ACC112 (cell line): ENCODE measurements at regions not wholly inside any gene's neighbourhood (a gene's known extent, or its start where the extent isn't known, plus 50 kb on each side); places are given as distances from the start of the nearest gene placed in this dataset.
"Not testable (repeated sequence)": the region's sequence is repeated elsewhere in the genome, so short reads cannot be mapped to it uniquely, and the experiment has no call there.

ENCODE experiments used
- H2AFZ ChIP-seq: fragments of 200-600 bp; sonication (generic); one replicate; pipeline ENCODE4 v1.6.0; 2017; ENCODE audit warnings: antibody characterized with exemption, low read length; ENCODE audit not compliant: unreplicated experiment
- H3K27ac ChIP-seq: fragments of 200-600 bp; sonication (generic); 2 replicates; pipeline ENCODE4 v1.5.1; 2014; ENCODE audit warnings: low read depth, mild to moderate bottlenecking, antibody characterized with exemption, low read length, moderate library complexity
- H3K27me3 ChIP-seq: fragments of 200-600 bp; sonication (generic); 2 replicates; pipeline ENCODE4 v1.6.1; 2014; ENCODE audit warnings: mild to moderate bottlenecking, antibody characterized with exemption, low read length, moderate library complexity, mixed read lengths; ENCODE audit not compliant: insufficient read depth
- H3K36me3 ChIP-seq: fragments of 200-600 bp; sonication (generic); 2 replicates; pipeline ENCODE4 v1.6.1; 2016; ENCODE audit warnings: mild to moderate bottlenecking, antibody characterized with exemption, low read length, moderate library complexity, mixed read lengths; ENCODE audit not compliant: insufficient read depth
- H3K4me1 ChIP-seq: fragments of 200-600 bp; sonication (generic); one replicate; pipeline ENCODE4 v1.6.1; 2016; ENCODE audit warnings: low read length, mixed read lengths; ENCODE audit not compliant: insufficient read depth, unreplicated experiment, control insufficient read depth
- H3K4me3 ChIP-seq: fragments of 200-600 bp; sonication (generic); 2 replicates; pipeline ENCODE4 v1.5.1; 2014; ENCODE audit warnings: mild to moderate bottlenecking, low read depth, low read length
- H3K79me2 ChIP-seq: fragments of 200-600 bp; sonication (generic); one replicate; pipeline ENCODE4 v1.6.0; 2016; ENCODE audit warnings: low read length; ENCODE audit not compliant: control insufficient read depth, unreplicated experiment, insufficient read depth

DNA sequence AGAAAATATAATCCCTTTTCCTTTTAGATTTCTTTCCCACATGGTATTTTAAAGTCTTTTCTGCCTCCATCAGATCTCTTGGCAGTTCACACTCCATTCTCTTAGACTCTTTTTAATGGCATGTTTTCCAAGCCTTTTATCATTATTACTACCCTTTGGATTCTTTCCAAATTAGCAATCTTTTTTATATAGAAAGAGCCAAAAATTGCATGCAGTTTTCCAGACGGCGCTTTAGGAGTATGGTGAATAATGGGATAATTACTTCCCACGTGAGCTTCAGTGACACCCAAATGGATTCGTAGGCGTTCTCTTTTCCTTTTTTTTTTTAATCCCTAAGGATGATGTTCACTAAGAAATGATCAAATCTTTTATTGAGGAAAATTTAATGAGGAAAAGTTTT lies 354.8 kb upstream of the DNAJC19 start:
- Histone ChIP-seq H2AFZ (no peak overlapping the region), H3K27ac (no peak overlapping the region)

DNA sequence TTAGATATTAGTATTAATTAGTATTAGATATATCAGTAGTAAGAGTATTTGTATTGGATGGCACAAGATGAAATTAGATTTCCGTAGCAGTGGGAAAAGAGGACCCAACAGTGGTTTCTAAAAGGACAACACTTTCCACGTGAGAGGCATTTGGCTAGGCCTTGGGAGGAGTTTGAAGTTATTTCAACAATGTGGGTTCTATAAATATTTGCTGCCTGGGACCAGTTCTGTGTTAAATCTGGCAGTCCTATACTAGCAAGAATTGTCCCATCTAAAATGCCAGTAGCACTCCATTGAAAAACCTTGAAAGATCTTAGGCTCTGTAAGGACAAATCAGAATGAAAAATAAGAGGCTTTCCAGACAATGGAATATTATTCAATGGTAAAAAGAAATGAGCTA lies 347.1 kb upstream of the DNAJC19 start:
- H2AFZ ChIP-seq: no peak overlapping the region

More for the DNA sequence above, 354.8 kb upstream of the DNAJC19 start:
- H3K36me3 ChIP-seq: no peaks in the 10 kb centered on the region
- H3K79me2 ChIP-seq: no peaks in the 10 kb centered on the region
- H3K4me3 ChIP-seq: no peak overlapping the region
- H3K27me3 ChIP-seq: no peaks in the 10 kb centered on the region
- no peaks in the 10 kb centered on the region for H3K4me1 ChIP-seq

GRCh38 chr3:181333394-181333793 lies 343.9 kb upstream of the DNAJC19 start:
- H3K27me3 ChIP-seq: no peaks in the 10 kb centered on the region
- no peak overlapping the region for H3K27ac ChIP-seq
- H3K79me2 ChIP-seq: no peaks in the 10 kb centered on the region
- no peaks in the 10 kb centered on the region for H3K4me1 ChIP-seq
- no peak overlapping the region for H2AFZ ChIP-seq
- H3K4me3 ChIP-seq: no peak overlapping the region
- H3K36me3 ChIP-seq: no peaks in the 10 kb centered on the region

More for the DNA sequence above, 347.1 kb upstream of the DNAJC19 start:
- no peaks in the 10 kb centered on the region for H3K36me3 ChIP-seq
- H3K79me2 ChIP-seq: no peaks in the 10 kb centered on the region
- no peak overlapping the region for H3K27ac ChIP-seq
- no peaks in the 10 kb centered on the region for H3K4me1 ChIP-seq
- no peak overlapping the region for H3K4me3 ChIP-seq
- H3K27me3 ChIP-seq: no peaks in the 10 kb centered on the region

- Histone ChIP-seq H3K27me3 (no peaks in the 10 kb centered on the region), H3K27ac (no peak overlapping the region), H2AFZ (no peak overlapping the region), H3K4me1 (no peaks in the 10 kb centered on the region), H3K79me2 (no peaks in the 10 kb centered on the region), H3K36me3 (no peaks in the 10 kb centered on the region), H3K4me3 (no peak overlapping the region)
Measured at GRCh38 chr3:181330821-181331563, 341.5 kb upstream of the DNAJC19 start.

- H3K4me1 ChIP-seq: no peaks in the 10 kb centered on the region
- no peak overlapping the region for H3K27ac ChIP-seq
- H2AFZ ChIP-seq: no peak overlapping the region
- H3K27me3 ChIP-seq: no peaks in the 10 kb centered on the region
- no peaks in the 10 kb centered on the region for H3K36me3 ChIP-seq
- H3K4me3 ChIP-seq: no peak overlapping the region
- H3K79me2 ChIP-seq: no peaks in the 10 kb centered on the region
Measured at GRCh38 chr3:181330257-181330656, 340.7 kb upstream of the DNAJC19 start.

DNA sequence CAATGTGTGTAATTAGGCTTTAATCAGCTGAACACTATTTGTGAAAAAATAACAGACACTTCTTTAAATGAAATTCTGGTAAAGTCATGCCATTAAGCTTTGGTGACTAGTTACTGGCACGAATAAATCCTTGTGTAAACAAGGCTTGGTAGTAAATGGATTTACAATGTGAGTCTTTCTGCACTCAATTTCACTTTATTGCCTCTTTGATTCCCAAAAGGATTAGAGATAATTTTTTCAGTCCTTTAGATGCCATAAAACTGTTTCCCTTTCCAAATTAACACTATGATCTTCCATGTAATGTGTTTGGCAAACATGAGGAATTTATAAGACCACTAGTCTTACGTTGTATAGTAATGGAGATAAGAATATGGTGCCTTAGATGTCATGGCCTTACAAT lies 339.5 kb upstream of the DNAJC19 start:
- Histone ChIP-seq H3K4me1 (no peaks in the 10 kb centered on the region), H3K79me2 (no peaks in the 10 kb centered on the region), H2AFZ (no peak overlapping the region), H3K4me3 (no peak overlapping the region), H3K27ac (no peak overlapping the region), H3K36me3 (no peaks in the 10 kb centered on the region), H3K27me3 (no peaks in the 10 kb centered on the region)

GRCh38 chr3:181328346-181328745 lies 338.8 kb upstream of the DNAJC19 start:
- Histone ChIP-seq H2AFZ (no peak overlapping the region), H3K79me2 (no peaks in the 10 kb centered on the region), H3K27me3 (no peaks in the 10 kb centered on the region), H3K4me3 (no peak overlapping the region), H3K36me3 (no peaks in the 10 kb centered on the region), H3K27ac (no peak overlapping the region), H3K4me1 (no peaks in the 10 kb centered on the region)

DNA sequence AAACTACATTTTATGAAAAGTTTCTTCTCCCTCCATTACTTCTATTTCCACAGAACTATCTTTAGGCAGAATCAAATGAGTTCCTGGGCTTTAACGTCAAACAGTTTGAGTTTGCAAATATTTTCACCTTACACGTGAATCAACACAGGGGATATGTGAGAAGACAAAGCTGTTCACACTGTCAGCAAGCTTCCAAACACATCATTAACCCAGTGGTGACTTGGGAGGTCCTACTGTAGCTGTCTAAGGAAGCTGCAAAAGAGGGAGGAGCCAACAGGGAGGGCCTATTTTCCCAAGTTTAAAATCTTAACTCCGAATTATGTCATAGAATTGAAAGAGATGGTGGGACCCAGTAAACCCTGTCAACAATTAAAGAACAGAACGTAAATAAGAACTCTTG lies 337.8 kb upstream of the DNAJC19 start:
- no peaks in the 10 kb centered on the region for H3K27me3 ChIP-seq
- no peak overlapping the region for H3K4me3 ChIP-seq
- H3K79me2 ChIP-seq: no peaks in the 10 kb centered on the region
- H3K4me1 ChIP-seq: no peaks in the 10 kb centered on the region
- no peaks in the 10 kb centered on the region for H3K36me3 ChIP-seq
- no peak overlapping the region for H3K27ac ChIP-seq
- no peak overlapping the region for H2AFZ ChIP-seq

- Histone ChIP-seq H3K4me1 (no peaks in the 10 kb centered on the region), H3K79me2 (no peaks in the 10 kb centered on the region), H3K27ac (no peak overlapping the region), H3K4me3 (no peak overlapping the region), H2AFZ (no peak overlapping the region), H3K36me3 (no peaks in the 10 kb centered on the region), H3K27me3 (no peaks in the 10 kb centered on the region)
Measured at GRCh38 chr3:181326637-181327223, 337.2 kb upstream of the DNAJC19 start.

GRCh38 chr3:181324516-181324915 lies 335.0 kb upstream of the DNAJC19 start:
- H3K27ac ChIP-seq, H2AFZ ChIP-seq, H3K4me1 ChIP-seq, H3K4me3 ChIP-seq, H3K27me3 ChIP-seq, H3K79me2 ChIP-seq, H3K36me3 ChIP-seq: not testable (repeated sequence)

DNA sequence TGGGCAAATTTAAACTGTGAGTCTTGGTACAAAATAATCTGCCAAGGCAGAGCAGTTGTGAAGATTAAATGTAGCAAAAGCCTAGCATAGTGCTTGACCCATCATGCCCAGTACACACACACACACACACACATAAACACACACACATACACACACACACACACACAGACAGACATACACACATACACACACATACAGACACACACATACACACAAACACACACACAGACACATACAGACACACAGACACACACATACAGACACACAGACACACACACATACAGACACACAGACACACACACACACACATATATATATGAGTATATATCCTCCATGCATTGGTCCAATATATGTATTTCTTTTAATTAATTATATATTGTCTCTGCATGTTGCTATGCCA lies 328.8 kb upstream of the DNAJC19 start:
- no peaks in the 10 kb centered on the region for H3K36me3 ChIP-seq
- H3K4me1 ChIP-seq: no peaks in the 10 kb centered on the region
- H3K4me3 ChIP-seq: no peak overlapping the region
- no peak overlapping the region for H3K27ac ChIP-seq
- H2AFZ ChIP-seq: no peak overlapping the region
- H3K79me2 ChIP-seq: no peaks in the 10 kb centered on the region
- H3K27me3 ChIP-seq: no peaks in the 10 kb centered on the region
